ENCODE measurements at regions not wholly inside any gene's neighbourhood (a gene's known extent, or its start where the extent isn't known, plus 50 kb on each side); places are given as distances from the start of the nearest gene placed in this dataset.

DNA sequence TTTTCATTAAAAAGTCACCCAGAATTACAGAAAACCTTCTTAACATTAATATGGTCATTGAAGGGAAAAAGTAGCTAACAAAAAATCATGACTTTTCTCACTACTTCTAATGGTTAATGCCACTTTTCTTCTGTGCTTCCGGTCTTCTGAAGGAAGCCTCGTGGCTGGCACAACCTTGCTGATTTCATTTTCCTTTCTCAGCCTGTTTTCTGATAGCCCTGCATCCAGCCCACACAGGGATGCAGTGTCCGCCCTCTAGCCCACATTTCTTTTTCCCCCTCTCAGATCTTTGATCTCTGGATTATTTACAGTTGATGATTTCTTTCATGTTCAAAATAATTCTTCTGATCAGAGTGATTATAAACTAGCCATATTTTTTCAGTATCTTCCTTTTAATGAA is 655.4 kb upstream of the EPHA7 start:
- TF ChIP-seq, protein P1, sequence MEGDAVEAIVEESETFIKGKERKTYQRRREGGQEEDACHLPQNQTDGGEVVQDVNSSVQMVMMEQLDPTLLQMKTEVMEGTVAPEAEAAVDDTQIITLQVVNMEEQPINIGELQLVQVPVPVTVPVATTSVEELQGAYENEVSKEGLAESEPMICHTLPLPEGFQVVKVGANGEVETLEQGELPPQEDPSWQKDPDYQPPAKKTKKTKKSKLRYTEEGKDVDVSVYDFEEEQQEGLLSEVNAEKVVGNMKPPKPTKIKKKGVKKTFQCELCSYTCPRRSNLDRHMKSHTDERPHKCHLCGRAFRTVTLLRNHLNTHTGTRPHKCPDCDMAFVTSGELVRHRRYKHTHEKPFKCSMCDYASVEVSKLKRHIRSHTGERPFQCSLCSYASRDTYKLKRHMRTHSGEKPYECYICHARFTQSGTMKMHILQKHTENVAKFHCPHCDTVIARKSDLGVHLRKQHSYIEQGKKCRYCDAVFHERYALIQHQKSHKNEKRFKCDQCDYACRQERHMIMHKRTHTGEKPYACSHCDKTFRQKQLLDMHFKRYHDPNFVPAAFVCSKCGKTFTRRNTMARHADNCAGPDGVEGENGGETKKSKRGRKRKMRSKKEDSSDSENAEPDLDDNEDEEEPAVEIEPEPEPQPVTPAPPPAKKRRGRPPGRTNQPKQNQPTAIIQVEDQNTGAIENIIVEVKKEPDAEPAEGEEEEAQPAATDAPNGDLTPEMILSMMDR (conservative IDR thresholded peaks at IDR 0.05): no peak
- no peak for TF ChIP-seq ZFX (IDR thresholded peaks at IDR 0.05)
